ENCODE measurements at regions not wholly inside any gene's neighbourhood (a gene's known extent, or its start where the extent isn't known, plus 50 kb on each side); places are given as distances from the start of the nearest gene placed in this dataset.

DNA sequence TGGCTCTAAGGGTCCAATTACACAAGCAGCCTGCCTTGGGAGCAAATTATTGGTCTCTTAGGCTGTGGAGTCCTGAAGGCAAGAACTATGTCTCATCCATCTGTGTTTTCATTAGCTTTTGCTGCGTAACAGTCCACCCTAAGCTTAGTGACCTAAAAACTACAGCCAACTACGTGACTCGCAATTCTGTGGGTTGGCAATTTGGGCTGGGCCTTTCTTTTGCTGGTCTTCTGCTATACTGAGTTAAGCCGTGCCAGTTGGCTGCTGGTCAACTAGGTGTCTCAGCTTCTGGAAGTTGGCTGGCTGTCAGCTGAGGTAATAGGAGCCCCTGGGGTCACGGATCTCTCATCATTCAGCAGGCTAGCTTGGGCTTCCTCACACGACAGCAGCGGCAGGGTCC lies 205.6 kb upstream of the S100G start:
- DNase-seq (ENCODE audit: low spot score), result no peak

- DNase-seq (ENCODE audit: low spot score), result no peak
Measured at GRCh38 chrX:16445166-16445752, 204.7 kb upstream of the S100G start.

DNA sequence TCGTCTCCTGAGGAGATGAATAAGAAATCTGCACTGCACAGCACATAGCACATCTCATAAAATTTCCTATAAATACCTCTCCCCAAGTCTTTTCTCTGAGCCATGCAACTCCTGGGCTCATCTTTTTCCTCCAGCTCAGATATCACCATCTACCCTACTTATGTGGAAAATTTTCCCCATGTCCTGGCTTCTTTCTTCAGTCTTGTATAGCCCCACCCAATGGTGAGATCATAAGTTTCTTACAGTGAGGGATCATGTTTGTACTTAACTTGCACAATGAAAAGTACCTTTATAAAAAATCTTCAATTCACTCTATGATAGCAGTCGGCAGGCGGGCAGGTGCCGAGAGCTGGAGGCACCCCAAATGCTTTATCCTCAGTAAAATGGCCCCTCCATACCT lies 198.6 kb upstream of the S100G start:
- no peak for DNase-seq (ENCODE audit: low spot score)

DNA sequence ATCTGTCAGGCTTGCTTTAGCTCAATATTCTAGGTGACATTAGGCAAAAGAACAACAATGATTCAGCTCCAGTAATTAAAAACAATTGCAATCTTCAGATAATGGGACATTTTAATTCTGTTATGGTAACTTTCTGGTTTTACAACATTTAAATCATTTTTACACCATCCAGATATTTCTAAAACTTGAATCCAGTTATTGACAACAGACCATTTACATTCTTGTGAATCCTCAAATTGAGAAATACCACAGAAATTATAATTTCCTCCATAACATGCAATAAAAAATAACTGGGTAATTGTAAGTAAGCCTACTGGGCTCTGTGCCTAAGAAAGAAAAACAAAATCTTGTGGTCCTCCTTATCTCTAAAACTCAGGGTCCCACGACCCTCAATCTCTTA lies 195.0 kb upstream of the S100G start:
- no peak for DNase-seq (ENCODE audit: low spot score)

- no peak for DNase-seq (ENCODE audit: low spot score)
Measured at GRCh38 chrX:16457239-16457638, 192.7 kb upstream of the S100G start.

- no peak for DNase-seq (ENCODE audit: low spot score)
Measured at GRCh38 chrX:16458208-16458607, 191.8 kb upstream of the S100G start.

DNA sequence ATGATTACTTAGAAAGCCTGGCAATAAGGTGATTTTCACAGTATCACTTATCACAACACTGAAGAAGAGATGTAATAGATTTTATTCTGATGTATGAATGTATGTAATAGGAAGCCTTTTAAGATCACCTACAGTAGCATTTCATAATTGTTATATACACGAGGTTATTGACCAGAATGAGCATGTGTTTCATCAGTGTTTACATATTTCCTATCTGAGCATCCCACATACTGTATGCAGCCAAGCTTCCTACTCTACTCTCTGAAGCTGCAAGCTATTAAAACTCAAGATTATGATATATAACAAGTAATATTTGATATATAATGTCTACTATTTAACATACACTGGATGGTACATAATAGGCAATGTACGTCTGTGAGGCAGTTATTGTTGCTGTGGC lies 190.9 kb upstream of the S100G start:
- DNase-seq (ENCODE audit: low spot score), result no peak

GRCh38 chrX:16461968-16462367 lies 188.0 kb upstream of the S100G start:
- no peak for DNase-seq (ENCODE audit: low spot score)

DNA sequence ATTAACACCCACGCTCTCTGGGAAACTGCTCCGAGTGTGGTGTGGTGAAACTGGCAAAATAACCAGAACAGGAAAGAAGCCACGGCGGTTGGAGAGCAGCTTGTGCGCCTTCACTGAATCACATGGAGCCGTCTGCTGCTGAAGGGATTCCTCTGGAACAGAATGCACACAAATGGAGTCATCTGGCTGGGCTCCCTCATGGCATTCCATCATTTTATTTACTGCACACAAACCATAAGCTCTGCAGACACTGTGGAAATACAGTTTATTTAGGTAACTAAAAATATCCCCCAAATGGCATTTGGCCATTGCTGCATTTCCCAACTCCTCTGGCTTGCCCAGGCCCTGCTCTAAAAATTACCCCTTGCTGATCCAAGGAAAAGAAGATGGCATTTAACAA lies 187.0 kb upstream of the S100G start:
- DNase-seq (ENCODE audit: low spot score), result no peak

DNA sequence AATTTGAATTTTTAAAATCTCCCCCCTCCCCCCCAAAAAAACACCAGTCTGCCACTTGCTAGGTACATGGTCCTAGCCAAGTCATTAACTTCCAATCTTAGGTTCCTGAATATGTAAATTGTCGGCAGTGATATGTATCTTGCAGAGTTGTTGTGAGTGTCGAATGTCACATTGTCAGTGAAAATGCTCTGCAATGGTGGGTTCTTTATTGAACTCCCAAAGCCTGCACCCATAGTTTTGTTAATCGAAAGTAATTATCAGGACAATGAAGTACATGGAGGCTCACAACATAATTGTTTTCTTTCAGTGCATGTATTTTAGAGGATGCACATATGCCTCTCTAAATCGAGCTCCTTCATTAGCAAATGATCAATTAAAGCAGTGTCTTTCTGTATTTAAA lies 185.6 kb upstream of the S100G start:
- DNase-seq (ENCODE audit: low spot score), result no peak

- no peak for DNase-seq (ENCODE audit: low spot score)
Measured at GRCh38 chrX:16465081-16465876, 184.7 kb upstream of the S100G start.

DNA sequence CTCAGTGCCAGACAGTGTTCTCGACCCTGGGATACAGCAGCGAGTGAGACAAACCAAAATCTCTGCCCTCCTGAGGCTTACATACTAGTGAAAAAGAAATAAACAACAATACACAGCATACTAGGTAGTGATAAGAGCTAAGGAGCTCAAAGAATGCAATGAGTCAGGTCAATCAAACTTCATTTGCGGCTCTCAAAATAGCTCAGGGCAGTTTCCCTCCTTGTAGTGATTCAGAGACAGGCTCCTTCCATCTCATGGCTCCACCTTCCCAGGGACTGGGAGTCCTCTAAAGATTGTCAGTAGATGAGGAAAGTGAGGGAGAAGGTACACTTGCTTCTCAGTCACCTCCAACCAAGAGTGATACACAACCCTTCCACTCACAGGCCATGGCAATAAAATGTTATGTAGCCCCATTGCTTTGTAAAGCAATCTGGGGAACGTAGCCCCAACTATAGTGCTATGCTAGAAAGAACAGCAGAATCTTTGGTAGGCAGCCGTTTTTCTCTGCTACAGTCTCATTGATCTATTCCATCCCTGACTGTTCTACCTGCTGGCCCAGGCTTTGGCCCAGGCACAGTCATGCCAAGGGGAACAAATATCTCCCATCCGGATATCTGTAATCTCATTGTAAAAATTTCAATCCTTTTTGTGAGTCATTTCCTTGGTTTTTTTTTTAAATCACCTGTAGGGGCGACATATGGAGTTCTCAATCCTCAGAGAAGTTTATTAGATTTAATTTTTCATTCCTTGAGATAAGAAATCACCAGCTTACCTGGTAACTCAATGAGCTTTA lies 183.1 kb upstream of the S100G start:
- DNase-seq (ENCODE audit: low spot score), result no peak

- DNase-seq (ENCODE audit: low spot score), result no peak
Measured at GRCh38 chrX:16469870-16470269, 180.1 kb upstream of the S100G start.

- DNase-seq (ENCODE audit: low spot score), result no peak
Measured at GRCh38 chrX:16472345-16472744, 177.6 kb upstream of the S100G start.

GRCh38 chrX:16474511-16474910 lies 175.4 kb upstream of the S100G start:
- no peak for DNase-seq (ENCODE audit: low spot score)

DNA sequence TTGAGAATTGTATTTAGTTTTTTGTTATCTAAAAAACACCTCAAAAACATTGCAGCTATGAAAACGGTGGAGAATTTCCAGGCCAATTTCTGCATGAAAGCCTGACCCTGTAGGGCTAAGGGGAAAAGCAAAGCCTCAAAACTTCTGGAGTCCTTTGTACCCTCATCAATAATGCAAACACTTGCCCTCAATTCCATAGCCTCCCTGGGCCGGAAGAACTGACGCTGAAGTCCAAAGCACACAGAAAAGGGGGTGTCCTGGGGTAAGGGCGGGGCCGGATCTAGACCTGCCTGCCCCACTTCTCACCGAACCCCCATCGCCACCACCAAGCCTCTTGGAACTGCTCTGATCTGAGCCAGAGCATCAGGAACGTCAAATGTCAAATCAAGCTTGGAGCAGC lies 173.9 kb upstream of the S100G start:
- DNase-seq (ENCODE audit: low spot score), result no peak

- DNase-seq (ENCODE audit: low spot score), result no peak
Measured at GRCh38 chrX:16476692-16477091, 173.3 kb upstream of the S100G start.

DNA sequence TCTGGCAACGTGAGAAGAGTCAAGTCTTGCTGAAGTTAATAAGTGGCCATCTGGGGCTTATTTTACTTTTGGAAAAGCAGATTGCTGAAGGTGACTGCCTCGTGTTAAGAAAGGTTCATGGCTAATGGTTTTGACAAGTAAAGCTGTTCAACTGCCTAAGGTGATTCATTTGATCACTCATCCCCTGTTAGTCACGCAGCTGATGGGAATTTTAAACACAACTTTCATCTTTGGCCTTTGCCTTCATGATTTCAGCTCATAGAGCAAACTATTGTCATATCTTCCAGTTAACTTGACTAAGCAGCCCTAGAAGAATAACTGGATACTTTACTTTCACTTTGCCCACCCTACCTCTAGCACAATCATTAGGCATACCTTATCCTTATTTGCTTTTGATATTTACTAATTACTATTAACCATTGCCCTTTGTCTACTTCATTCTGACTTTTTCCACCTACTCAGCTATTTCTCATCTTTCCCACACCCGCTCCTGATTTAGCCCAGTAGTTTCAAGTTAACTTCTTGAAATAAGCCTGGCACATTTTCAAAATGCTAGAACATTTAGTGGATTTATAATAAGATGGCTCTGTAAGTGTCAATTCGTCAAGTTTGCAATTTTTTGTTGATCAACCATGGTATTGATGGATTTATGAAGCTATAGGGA lies 170.6 kb upstream of the S100G start:
- no peak for DNase-seq (ENCODE audit: low spot score)

DNA sequence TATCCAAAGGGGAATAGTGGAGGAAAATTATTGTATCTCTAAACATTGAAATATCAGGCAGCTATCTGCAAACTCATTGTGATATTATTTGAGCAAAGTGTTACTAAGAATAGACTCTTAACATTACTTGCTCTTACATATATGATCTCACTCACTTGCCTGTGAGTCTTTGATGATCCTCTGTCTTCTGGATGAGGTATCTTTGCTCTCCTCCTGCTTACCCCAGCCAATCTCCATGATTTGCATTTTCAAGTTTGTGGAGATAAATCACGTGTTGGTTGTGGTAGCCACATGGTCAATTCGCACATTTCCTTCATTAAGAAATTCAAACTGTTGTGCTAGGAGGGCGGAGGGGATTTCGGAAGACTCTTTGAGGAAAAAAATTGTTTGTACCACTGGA lies 169.9 kb upstream of the S100G start:
- no peak for DNase-seq (ENCODE audit: low spot score)

DNA sequence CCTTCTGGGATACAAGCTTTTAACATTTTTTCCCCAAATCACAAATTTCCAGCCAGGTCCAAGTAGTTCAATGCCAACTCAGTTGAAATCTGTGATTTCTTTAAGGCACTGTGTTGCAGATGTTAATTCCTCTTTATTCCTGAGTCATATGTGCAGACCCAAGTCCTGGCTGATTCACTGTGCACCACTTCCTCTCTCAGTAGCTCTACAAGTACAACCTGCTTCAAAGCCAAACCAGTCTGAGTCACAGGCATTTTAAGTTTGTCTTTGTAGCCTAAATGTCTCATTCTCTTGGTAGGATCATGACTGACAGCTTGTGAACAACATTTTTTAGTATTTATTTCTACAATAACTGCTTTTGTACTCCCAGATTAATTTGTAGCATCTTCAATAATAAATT lies 165.6 kb upstream of the S100G start:
- DNase-seq (ENCODE audit: low spot score), result no peak

GRCh38 chrX:16487620-16488385 lies 162.2 kb upstream of the S100G start:
- DNase-seq (ENCODE audit: low spot score), result no peak

DNA sequence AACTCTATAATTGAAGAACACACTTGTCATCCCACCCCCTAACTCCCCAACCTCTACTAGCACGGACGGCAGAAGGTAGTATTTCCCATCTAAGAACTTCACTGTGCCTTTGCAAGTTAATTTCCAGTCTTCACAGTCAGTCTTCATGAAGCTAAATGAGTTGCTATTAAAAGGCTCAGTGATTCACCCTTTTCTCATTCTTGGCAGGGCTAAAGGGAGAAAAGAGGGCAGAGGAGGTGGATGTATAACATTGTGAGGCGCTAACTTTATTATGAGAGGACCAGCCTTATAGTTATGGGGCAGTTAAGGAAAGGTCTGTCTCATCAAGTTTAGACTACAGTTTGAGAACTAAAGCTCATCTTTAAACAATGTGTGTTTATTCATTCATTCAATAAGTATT lies 161.0 kb upstream of the S100G start:
- DNase-seq (ENCODE audit: low spot score), result no peak
